ENCODE measurements at regions not wholly inside any gene's neighbourhood (a gene's known extent, or its start where the extent isn't known, plus 50 kb on each side); places are given as distances from the start of the nearest gene placed in this dataset.

- no peak for DNase-seq
These were observed 71.6 kb downstream of the MYEOV start for GRCh38 chr11:69365558-69365957.

- DNase-seq = no peak
These were observed 72.6 kb downstream of the MYEOV start for GRCh38 chr11:69366591-69366990.

- DNase-seq = no peak
These were observed 73.4 kb downstream of the MYEOV start for GRCh38 chr11:69367211-69367964.

GRCh38 chr11:69368119-69368880 is 74.3 kb downstream of the MYEOV start:
- DNase-seq = no peak

- no peak for DNase-seq
These were observed 75.4 kb downstream of the MYEOV start for GRCh38 chr11:69369210-69369825.

- no peak for DNase-seq
These were observed 76.0 kb downstream of the MYEOV start for GRCh38 chr11:69369945-69370344.

- DNase-seq = no peak
These were observed 77.2 kb downstream of the MYEOV start for GRCh38 chr11:69370984-69371709.

GRCh38 chr11:69371731-69372588 is 78.0 kb downstream of the MYEOV start:
- peak; percentile 1 for DNase-seq

- no peak for DNase-seq
These were observed 78.8 kb downstream of the MYEOV start for GRCh38 chr11:69372589-69373250.

GRCh38 chr11:69373251-69373635 is 79.3 kb downstream of the MYEOV start:
- no peak for DNase-seq

GRCh38 chr11:69374110-69374945 is 80.4 kb downstream of the MYEOV start:
- DNase-seq = no peak

GRCh38 chr11:69374946-69375310 is 81.0 kb downstream of the MYEOV start:
- DNase-seq = no peak

- DNase-seq = no peak
These were observed 81.6 kb downstream of the MYEOV start for GRCh38 chr11:69375316-69376154.

- no peak for DNase-seq
These were observed 82.4 kb downstream of the MYEOV start for GRCh38 chr11:69376155-69377028.

GRCh38 chr11:69377029-69377952 is 83.3 kb downstream of the MYEOV start:
- DNase-seq = no peak

- DNase-seq = no peak
These were observed 84.0 kb downstream of the MYEOV start for GRCh38 chr11:69377953-69378302.

GRCh38 chr11:69378303-69379141 is 84.6 kb downstream of the MYEOV start:
- no peak for DNase-seq
